Left lung (tissue), 4 donors: ENCODE measurements at regions not wholly inside any gene's neighbourhood (a gene's known extent, or its start where the extent isn't known, plus 50 kb on each side); places are given as distances from the start of the nearest gene placed in this dataset.

Experiments
- ATAC-seq: fragments of 200-7000 bp; cut with Tn5 transposase; one replicate; pipeline ENCODE4 v1.9.1; 2020; ENCODE audit warnings: moderate library complexity
- DNase-seq, 4 donors: peaks; one replicate each; pipeline ENCODE4 v3.0.0-alpha.2; 2013 to 2020
- H3K27ac ChIP-seq, 2 donors: fragments of 200-600 bp; sonication (generic) in 1 of 2; one replicate each; pipeline versions ENCODE4 v1.5.0 to v1.8.0; 2020 to 2021
- H3K27me3 ChIP-seq, 2 donors: fragments of 200-600 bp; sonication (generic) in 1 of 2; one replicate each; pipeline versions ENCODE4 v1.5.0 to v1.8.0; 2020 to 2021
- H3K36me3 ChIP-seq, 2 donors: fragments of 200-600 bp; sonication (generic) in 1 of 2; one replicate each; pipeline versions ENCODE4 v1.5.0 to v1.8.0; 2020 to 2021
- H3K4me1 ChIP-seq, 2 donors: fragments of 200-600 bp; one replicate each; pipeline ENCODE4 v1.8.0; 2021
- H3K4me3 ChIP-seq, 2 donors: fragments of 200-600 bp; sonication (generic) in 1 of 2; one replicate each; pipeline versions ENCODE4 v1.5.0 to v1.8.0; 2020 to 2021; ENCODE audit warnings: mild to moderate bottlenecking in 1 of 2
- H3K9me3 ChIP-seq, 2 donors: fragments of 200-600 bp; sonication (generic) in 1 of 2; one replicate each; pipeline versions ENCODE4 v1.5.0 to v1.8.0; 2020 to 2021
- CTCF ChIP-seq, 2 donors: fragments of 200-600 bp; sonication (generic) in 1 of 2; IDR thresholded peaks; one replicate each; pipeline versions ENCODE4 v1.5.0 to v1.8.0; 2021; ENCODE audit warnings: antibody characterized with exemption in 2 of 2
- intact Hi-C, 2 donors: fragments of 100-400 bp; cut with DNase I; formaldehyde crosslinking; loops; one replicate each; pipeline versions ENCODE4 v1.11.2 to v1.14.2; 2022
- donor health status: DM: no; HTN: yes; CAD: no.
- donor health status: DM: no; HTN: no; CAD: no.

- no peak for ATAC-seq
- peaks cover 0 to 26% of the 10 kb centered on the region in 2 donors for H3K9me3 ChIP-seq
- H3K4me3 ChIP-seq = no peak overlapping the region
- H3K36me3 ChIP-seq = no peaks in the 10 kb centered on the region
- TF ChIP-seq CTCF (IDR thresholded peaks at IDR 0.05) = no peak
- H3K4me1 ChIP-seq = no peaks in the 10 kb centered on the region
- H3K27ac ChIP-seq = no peak overlapping the region
- no peak for DNase-seq
- no peaks in the 10 kb centered on the region for H3K27me3 ChIP-seq
- intact Hi-C loops = no loop called here
Observed at GRCh38 chr2:150575861-150576260, 88.4 kb upstream of the RND3 start.

GRCh38 chr2:150572961-150573395 is 85.5 kb upstream of the RND3 start:
- intact Hi-C loops = no loop called here
- Histone ChIP-seq H3K27me3 (no peaks in the 10 kb centered on the region), H3K4me3 (no peak overlapping the region), H3K27ac (no peak overlapping the region), H3K36me3 (no peaks in the 10 kb centered on the region), H3K4me1 (no peaks in the 10 kb centered on the region), H3K9me3 (peaks cover 0 to 7% of the 10 kb centered on the region in 2 donors)
- ATAC-seq (no peak), DNase-seq (no peak)
- no peak for TF ChIP-seq CTCF (IDR thresholded peaks at IDR 0.05)

GRCh38 chr2:150572194-150572766 is 84.8 kb upstream of the RND3 start:
- no peak for DNase-seq
- intact Hi-C loops = no loop called here
- H3K36me3 ChIP-seq = no peaks in the 10 kb centered on the region
- no peak for TF ChIP-seq CTCF (IDR thresholded peaks at IDR 0.05)
- H3K4me3 ChIP-seq = no peak overlapping the region
- ATAC-seq = no peak
- no peak overlapping the region for H3K27ac ChIP-seq
- peaks cover 0 to 2% of the 10 kb centered on the region in 2 donors for H3K9me3 ChIP-seq
- H3K4me1 ChIP-seq = no peaks in the 10 kb centered on the region
- H3K27me3 ChIP-seq = no peaks in the 10 kb centered on the region

- H3K4me3 ChIP-seq = no peak overlapping the region
- intact Hi-C loops = no loop called here
- ATAC-seq (no peak), DNase-seq (no peak)
- H3K27ac ChIP-seq = no peak overlapping the region
- no peaks in the 10 kb centered on the region for H3K36me3 ChIP-seq
- no peaks in the 10 kb centered on the region for H3K27me3 ChIP-seq
- H3K9me3 ChIP-seq = no peaks in the 10 kb centered on the region
- no peak for TF ChIP-seq CTCF (IDR thresholded peaks at IDR 0.05)
- no peaks in the 10 kb centered on the region for H3K4me1 ChIP-seq
Observed at GRCh38 chr2:150571121-150571520, 83.7 kb upstream of the RND3 start.

GRCh38 chr2:150570712-150571111 is 83.2 kb upstream of the RND3 start:
- DNase-seq = no peak
- ATAC-seq = peak; percentile 26
- no peak overlapping the region for H3K4me3 ChIP-seq
- TF ChIP-seq CTCF (IDR thresholded peaks at IDR 0.05) = no peak
- no peak overlapping the region for H3K27ac ChIP-seq
- no peaks in the 10 kb centered on the region for H3K4me1 ChIP-seq
- no peaks in the 10 kb centered on the region for H3K27me3 ChIP-seq
- no peaks in the 10 kb centered on the region for H3K9me3 ChIP-seq
- intact Hi-C loops = no loop called here
- H3K36me3 ChIP-seq = no peaks in the 10 kb centered on the region
